Smooth muscle cell (in vitro differentiated cells): ENCODE measurements at regions not wholly inside any gene's neighbourhood (a gene's known extent, or its start where the extent isn't known, plus 50 kb on each side); places are given as distances from the start of the nearest gene placed in this dataset.

Experiments used
- DNase-seq: peaks from one replicate; lab custom pipeline; 2025; ENCODE audit not compliant: unreplicated experiment; lab: John Stamatoyannopoulos, UW
- H2AFZ ChIP-seq: fragments of 200-600 bp; sonication (generic); 2 replicates; pipeline ENCODE4 v1.6.0; 2016; ENCODE audit warnings: antibody characterized with exemption, low read depth, mild to moderate bottlenecking
- H3F3A ChIP-seq: fragments of 200-600 bp; sonication (generic); 2 replicates; pipeline ENCODE4 v1.6.0; 2017; ENCODE audit warnings: antibody characterized with exemption, low read depth
- H3K27ac ChIP-seq: fragments of 200-600 bp; sonication (generic); 2 replicates; pipeline ENCODE4 v1.5.1; 2016; ENCODE audit warnings: low read depth, mild to moderate bottlenecking
- H3K27me3 ChIP-seq: fragments of 200-600 bp; sonication (generic); 2 replicates; pipeline ENCODE4 v1.6.1; 2016; ENCODE audit warnings: low read depth, mild to moderate bottlenecking
- H3K36me3 ChIP-seq: fragments of 200-600 bp; sonication (generic); 2 replicates; pipeline ENCODE4 v1.5.1; 2016; ENCODE audit warnings: low read depth
- H3K4me1 ChIP-seq: fragments of 200-600 bp; sonication (generic); 2 replicates; pipeline ENCODE4 v1.5.1; 2016; ENCODE audit warnings: low read depth
- H3K4me2 ChIP-seq: fragments of 200-600 bp; sonication (generic); 2 replicates; pipeline ENCODE4 v1.6.0; 2016; ENCODE audit warnings: mild to moderate bottlenecking
- H3K4me3 ChIP-seq: fragments of 200-600 bp; sonication (generic); 2 replicates; pipeline ENCODE4 v1.5.1; 2016; ENCODE audit warnings: mild to moderate bottlenecking
- H3K79me2 ChIP-seq: fragments of 200-600 bp; sonication (generic); 2 replicates; pipeline ENCODE4 v1.6.0; 2016; ENCODE audit warnings: low read depth, mild to moderate bottlenecking
- H3K9ac ChIP-seq: fragments of 200-600 bp; sonication (generic); 2 replicates; pipeline ENCODE4 v1.6.0; 2016; ENCODE audit warnings: low read depth
- H3K9me3 ChIP-seq: fragments of 200-600 bp; sonication (generic); replicated peaks from 2 replicates; pipeline ENCODE4 v1.5.1; 2016; ENCODE audit warnings: low read depth
- H4K20me1 ChIP-seq: fragments of 200-600 bp; sonication (generic); 2 replicates; pipeline ENCODE4 v1.6.0; 2016; ENCODE audit warnings: low read depth
- CTCF ChIP-seq: fragments of 200-600 bp; sonication (generic); IDR thresholded peaks from 2 replicates; pipeline ENCODE4 v1.5.1; 2017; ENCODE audit warnings: borderline replicate concordance, mild to moderate bottlenecking, antibody characterized with exemption; ENCODE audit not compliant: insufficient read depth, poor library complexity, severe bottlenecking
- WGBS: methylation state at CpG from one replicate; pipeline ENCODE4 v1.1.7; 2016; ENCODE audit warnings: low lambda C conversion rate; 5-methylcytosine and 5-hydroxymethylcytosine counted together

GRCh38 chr7:35333265-35333664, 79.4 kb upstream of the TBX20 start:
- no peaks in the 10 kb centered on the region for H3K36me3 ChIP-seq
- no peak for TF ChIP-seq CTCF
- H3K27ac ChIP-seq: peak overlapping the region; percentile 43
- no peak overlapping the region for H3K4me3 ChIP-seq
- no peaks in the 10 kb centered on the region for H3K27me3 ChIP-seq
- DNase-seq: no peak
- peaks cover 24% of the 10 kb centered on the region for H3F3A ChIP-seq
- WGBS: 34% methylated on average over 3 of the region's 3 CpGs
- no peak overlapping the region for H3K4me2 ChIP-seq
- H3K9me3 ChIP-seq: no peaks in the 10 kb centered on the region
- H3K4me1 ChIP-seq: peaks cover 6% of the 10 kb centered on the region
- H3K9ac ChIP-seq: no peak overlapping the region
- H4K20me1 ChIP-seq: no peaks in the 10 kb centered on the region
- H3K79me2 ChIP-seq: no peaks in the 10 kb centered on the region
- no peak overlapping the region for H2AFZ ChIP-seq

GRCh38 chr7:35331730-35332678, 78.1 kb upstream of the TBX20 start:
- Histone ChIP-seq H3K79me2 (no peaks in the 10 kb centered on the region), H4K20me1 (no peaks in the 10 kb centered on the region), H3K27me3 (no peaks in the 10 kb centered on the region), H3K9me3 (no peaks in the 10 kb centered on the region), H3K36me3 (no peaks in the 10 kb centered on the region), H3K4me3 (no peak overlapping the region), H3K27ac (peak overlapping the region; percentile 70), H2AFZ (peak overlapping the region; percentile 90), H3F3A (peaks cover 21% of the 10 kb centered on the region), H3K4me2 (peak overlapping the region; percentile 78), H3K4me1 (peaks cover 6% of the 10 kb centered on the region), H3K9ac (peak overlapping the region; percentile 26)
- 25% methylated on average over 20 of the region's 20 CpGs for WGBS
- no peak for TF ChIP-seq CTCF
- DNase-seq: no peak

- Histone ChIP-seq H4K20me1 (no peaks in the 10 kb centered on the region), H3K36me3 (no peaks in the 10 kb centered on the region), H3F3A (peaks cover 14% of the 10 kb centered on the region), H3K79me2 (no peaks in the 10 kb centered on the region), H2AFZ (no peak overlapping the region), H3K4me2 (no peak overlapping the region), H3K9me3 (peaks cover 7% of the 10 kb centered on the region), H3K4me1 (no peaks in the 10 kb centered on the region), H3K27ac (no peak overlapping the region), H3K4me3 (no peak overlapping the region), H3K27me3 (no peaks in the 10 kb centered on the region), H3K9ac (no peak overlapping the region)
- DNase-seq: no peak
- no peak for TF ChIP-seq CTCF
- 88% methylated on average over 1 of the region's 1 CpG for WGBS
These were observed 75.1 kb upstream of the TBX20 start for GRCh38 chr7:35329026-35329425.
